ENCODE measurements at regions not wholly inside any gene's neighbourhood (a gene's known extent, or its start where the extent isn't known, plus 50 kb on each side); places are given as distances from the start of the nearest gene placed in this dataset.

- DNase-seq (ENCODE audit: low read depth): no peak
- H3K27me3 ChIP-seq (ENCODE audit: control insufficient read depth, insufficient read depth, low read length): no peaks in the 10 kb centered on the region
- no peak for TF ChIP-seq CTCF (IDR thresholded peaks at IDR 0.05; ENCODE audit: insufficient read depth, low read length, poor library complexity, severe bottlenecking)
- no peak overlapping the region for H3K4me3 ChIP-seq (ENCODE audit: low read depth, low read length)
- H3K36me3 ChIP-seq (ENCODE audit: control insufficient read depth, insufficient read depth, low read length): no peaks in the 10 kb centered on the region
Measured at GRCh38 chr7:113216038-113216437, 97.7 kb upstream of the SMIM30 start.

DNA sequence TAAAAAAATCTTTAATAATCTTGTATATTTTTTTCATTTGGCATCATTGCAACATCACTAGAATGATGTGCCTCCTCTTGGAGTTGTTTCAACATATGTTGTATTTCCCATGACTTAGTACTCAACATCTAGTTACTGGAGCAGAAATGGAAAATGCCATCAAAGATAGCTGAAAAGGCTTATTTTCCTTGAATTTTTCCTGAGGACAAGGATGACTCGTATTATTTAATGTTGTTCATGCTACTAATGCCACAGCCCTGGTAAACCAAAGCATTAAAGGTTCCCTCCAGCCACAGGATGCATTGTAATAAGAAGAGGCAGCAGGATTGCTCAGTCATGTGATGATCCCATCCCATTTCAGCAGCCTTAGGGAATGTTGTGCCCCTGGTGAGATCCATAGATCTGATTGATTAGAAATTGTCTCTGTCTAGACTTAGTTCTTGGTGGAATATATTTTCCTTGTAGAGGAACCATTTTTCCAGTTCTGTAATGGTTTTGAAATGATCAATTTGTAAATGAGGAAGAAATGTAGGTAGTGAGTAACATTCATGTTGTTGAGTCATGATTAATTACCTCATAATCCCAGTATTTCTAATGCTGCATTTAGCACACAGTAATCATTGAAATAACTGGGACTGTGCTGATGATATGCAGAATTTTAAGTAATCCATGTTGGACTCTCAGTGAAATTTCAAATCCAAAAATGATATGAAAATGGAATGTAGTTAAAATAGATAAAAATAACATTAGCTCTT lies 91.3 kb upstream of the SMIM30 start:
- DNase-seq (ENCODE audit: low read depth): no peak
- no peak for TF ChIP-seq CTCF (IDR thresholded peaks at IDR 0.05; ENCODE audit: insufficient read depth, low read length, poor library complexity, severe bottlenecking)
- H3K4me3 ChIP-seq (ENCODE audit: low read depth, low read length): no peak overlapping the region

GRCh38 chr7:113207931-113208330 lies 89.6 kb upstream of the SMIM30 start:
- no peak for TF ChIP-seq CTCF (IDR thresholded peaks at IDR 0.05; ENCODE audit: insufficient read depth, low read length, poor library complexity, severe bottlenecking)
- DNase-seq (ENCODE audit: low read depth): no peak
- H3K4me3 ChIP-seq (ENCODE audit: low read depth, low read length): no peak overlapping the region
- H3K36me3 ChIP-seq (ENCODE audit: control insufficient read depth, insufficient read depth, low read length): no peaks in the 10 kb centered on the region
- H3K27me3 ChIP-seq (ENCODE audit: control insufficient read depth, insufficient read depth, low read length): no peaks in the 10 kb centered on the region

More for the DNA sequence above, 91.3 kb upstream of the SMIM30 start:
- Histone ChIP-seq H3K36me3 (ENCODE audit: control insufficient read depth, insufficient read depth, low read length) (no peaks in the 10 kb centered on the region), H3K27me3 (ENCODE audit: control insufficient read depth, insufficient read depth, low read length) (no peaks in the 10 kb centered on the region)

- TF ChIP-seq CTCF (IDR thresholded peaks at IDR 0.05; ENCODE audit: insufficient read depth, low read length, poor library complexity, severe bottlenecking): no peak
- Histone ChIP-seq H3K36me3 (ENCODE audit: control insufficient read depth, insufficient read depth, low read length) (no peaks in the 10 kb centered on the region), H3K27me3 (ENCODE audit: control insufficient read depth, insufficient read depth, low read length) (no peaks in the 10 kb centered on the region), H3K4me3 (ENCODE audit: low read depth, low read length) (no peak overlapping the region)
- no peak for DNase-seq (ENCODE audit: low read depth)
Measured at GRCh38 chr7:113207441-113207840, 89.1 kb upstream of the SMIM30 start.

- Histone ChIP-seq H3K4me3 (ENCODE audit: low read depth, low read length) (no peak overlapping the region), H3K27me3 (ENCODE audit: control insufficient read depth, insufficient read depth, low read length) (no peaks in the 10 kb centered on the region), H3K36me3 (ENCODE audit: control insufficient read depth, insufficient read depth, low read length) (no peaks in the 10 kb centered on the region)
- DNase-seq (ENCODE audit: low read depth): no peak
- no peak for TF ChIP-seq CTCF (IDR thresholded peaks at IDR 0.05; ENCODE audit: insufficient read depth, low read length, poor library complexity, severe bottlenecking)
Measured at GRCh38 chr7:113204415-113204814, 86.1 kb upstream of the SMIM30 start.

GRCh38 chr7:113202284-113202683 lies 83.9 kb upstream of the SMIM30 start:
- DNase-seq (ENCODE audit: low read depth): no peak
- Histone ChIP-seq H3K36me3 (ENCODE audit: control insufficient read depth, insufficient read depth, low read length) (no peaks in the 10 kb centered on the region), H3K4me3 (ENCODE audit: low read depth, low read length) (no peak overlapping the region), H3K27me3 (ENCODE audit: control insufficient read depth, insufficient read depth, low read length) (no peaks in the 10 kb centered on the region)
- TF ChIP-seq CTCF (IDR thresholded peaks at IDR 0.05; ENCODE audit: insufficient read depth, low read length, poor library complexity, severe bottlenecking): no peak
